ENCODE measurements at regions not wholly inside any gene's neighbourhood (a gene's known extent, or its start where the extent isn't known, plus 50 kb on each side); places are given as distances from the start of the nearest gene placed in this dataset.

DNA sequence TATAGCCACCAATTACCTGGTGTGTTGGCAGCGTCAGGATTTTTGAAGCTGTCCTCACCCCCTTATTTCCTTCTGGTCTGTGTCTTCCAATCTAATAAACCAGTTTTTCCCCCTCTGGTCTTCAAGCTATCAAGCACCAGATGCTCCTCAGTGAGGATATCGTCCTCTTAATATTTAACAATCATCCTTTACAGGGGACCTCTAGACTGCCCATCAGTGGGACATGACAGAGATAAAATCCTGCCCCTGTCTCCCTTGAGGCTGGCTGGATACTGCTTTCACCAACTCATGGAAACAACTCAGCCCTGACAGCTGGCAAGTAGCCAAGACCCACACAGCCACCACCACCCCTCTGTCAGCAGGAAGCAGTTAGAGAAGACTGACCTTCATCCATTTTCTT lies 421.0 kb upstream of the API5 start:
- no peaks in the 10 kb centered on the region for H3K36me3 ChIP-seq
- no peak for DNase-seq
- no peak overlapping the region for H3K27ac ChIP-seq
- no peak overlapping the region for H3K4me3 ChIP-seq (ENCODE audit: low read depth, low read length)
- peaks cover 16% of the 10 kb centered on the region for H3K27me3 ChIP-seq (ENCODE audit: insufficient read depth, low read depth, severe bottlenecking)
- H3K9me3 ChIP-seq (ENCODE audit: severe bottlenecking) = no peaks in the 10 kb centered on the region
- TF ChIP-seq, protein P1, sequence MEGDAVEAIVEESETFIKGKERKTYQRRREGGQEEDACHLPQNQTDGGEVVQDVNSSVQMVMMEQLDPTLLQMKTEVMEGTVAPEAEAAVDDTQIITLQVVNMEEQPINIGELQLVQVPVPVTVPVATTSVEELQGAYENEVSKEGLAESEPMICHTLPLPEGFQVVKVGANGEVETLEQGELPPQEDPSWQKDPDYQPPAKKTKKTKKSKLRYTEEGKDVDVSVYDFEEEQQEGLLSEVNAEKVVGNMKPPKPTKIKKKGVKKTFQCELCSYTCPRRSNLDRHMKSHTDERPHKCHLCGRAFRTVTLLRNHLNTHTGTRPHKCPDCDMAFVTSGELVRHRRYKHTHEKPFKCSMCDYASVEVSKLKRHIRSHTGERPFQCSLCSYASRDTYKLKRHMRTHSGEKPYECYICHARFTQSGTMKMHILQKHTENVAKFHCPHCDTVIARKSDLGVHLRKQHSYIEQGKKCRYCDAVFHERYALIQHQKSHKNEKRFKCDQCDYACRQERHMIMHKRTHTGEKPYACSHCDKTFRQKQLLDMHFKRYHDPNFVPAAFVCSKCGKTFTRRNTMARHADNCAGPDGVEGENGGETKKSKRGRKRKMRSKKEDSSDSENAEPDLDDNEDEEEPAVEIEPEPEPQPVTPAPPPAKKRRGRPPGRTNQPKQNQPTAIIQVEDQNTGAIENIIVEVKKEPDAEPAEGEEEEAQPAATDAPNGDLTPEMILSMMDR (IDR thresholded peaks at IDR 0.05; ENCODE audit: low read depth, low read length) = no peak

DNA sequence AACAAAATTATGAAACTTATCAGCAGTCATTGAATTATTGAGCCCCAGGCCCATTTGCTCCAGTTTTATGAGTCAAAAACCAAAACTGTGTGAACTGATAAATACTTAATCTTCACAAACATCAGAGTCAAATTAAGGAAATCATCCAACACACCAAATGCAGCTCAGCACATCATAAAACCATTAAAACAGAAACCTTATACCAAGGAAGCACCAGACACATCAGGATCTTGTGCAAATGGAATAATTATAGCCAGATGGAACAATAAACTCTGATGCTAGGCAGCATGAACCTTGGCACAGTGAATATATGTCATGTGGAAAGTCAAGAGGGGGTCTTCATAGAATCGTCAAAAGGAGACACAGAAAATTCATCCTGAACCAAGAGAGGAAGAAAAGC lies 410.7 kb upstream of the API5 start:
- Histone ChIP-seq H3K9me3 (ENCODE audit: severe bottlenecking) (no peaks in the 10 kb centered on the region), H3K36me3 (no peaks in the 10 kb centered on the region), H3K27ac (no peak overlapping the region), H3K27me3 (ENCODE audit: insufficient read depth, low read depth, severe bottlenecking) (peaks cover 31% of the 10 kb centered on the region), H3K4me3 (ENCODE audit: low read depth, low read length) (no peak overlapping the region)
- TF ChIP-seq, protein P1 (IDR thresholded peaks at IDR 0.05; ENCODE audit: low read depth, low read length) = no peak
- no peak for DNase-seq

DNA sequence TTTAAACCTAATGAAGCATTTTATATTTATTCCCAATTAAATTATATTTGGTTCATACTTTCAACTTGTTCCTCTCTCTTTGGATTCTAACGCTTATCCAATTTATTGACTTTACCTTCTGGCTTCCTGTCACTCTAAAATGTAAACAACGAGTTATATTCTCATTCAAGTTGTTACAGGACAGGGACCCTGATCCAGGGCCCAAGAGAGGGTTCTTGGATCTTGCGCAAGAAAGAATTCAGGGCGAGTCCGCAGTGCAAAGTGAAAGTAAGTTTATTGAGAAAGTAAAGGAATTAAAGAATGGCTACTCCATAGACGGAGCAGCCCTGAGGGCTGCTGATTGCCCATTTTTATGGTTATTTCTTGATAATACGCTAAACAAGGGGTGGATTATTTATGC lies 405.6 kb upstream of the API5 start:
- Histone ChIP-seq H3K36me3 (no peaks in the 10 kb centered on the region), H3K9me3 (ENCODE audit: severe bottlenecking) (no peaks in the 10 kb centered on the region), H3K27me3 (ENCODE audit: insufficient read depth, low read depth, severe bottlenecking) (peaks cover 50% of the 10 kb centered on the region), H3K27ac (no peak overlapping the region), H3K4me3 (ENCODE audit: low read depth, low read length) (no peak overlapping the region)
- TF ChIP-seq, protein P1 (IDR thresholded peaks at IDR 0.05; ENCODE audit: low read depth, low read length) = no peak
- DNase-seq = no peak

- Histone ChIP-seq H3K27me3 (ENCODE audit: insufficient read depth, low read depth, severe bottlenecking) (peaks cover 22% of the 10 kb centered on the region), H3K27ac (no peak overlapping the region), H3K36me3 (no peaks in the 10 kb centered on the region), H3K4me3 (ENCODE audit: low read depth, low read length) (no peak overlapping the region), H3K9me3 (ENCODE audit: severe bottlenecking) (no peaks in the 10 kb centered on the region)
- TF ChIP-seq, protein P1 (IDR thresholded peaks at IDR 0.05; ENCODE audit: low read depth, low read length) = no peak
- no peak for DNase-seq
These were observed 398.1 kb upstream of the API5 start for GRCh38 chr11:42913731-42914130.

DNA sequence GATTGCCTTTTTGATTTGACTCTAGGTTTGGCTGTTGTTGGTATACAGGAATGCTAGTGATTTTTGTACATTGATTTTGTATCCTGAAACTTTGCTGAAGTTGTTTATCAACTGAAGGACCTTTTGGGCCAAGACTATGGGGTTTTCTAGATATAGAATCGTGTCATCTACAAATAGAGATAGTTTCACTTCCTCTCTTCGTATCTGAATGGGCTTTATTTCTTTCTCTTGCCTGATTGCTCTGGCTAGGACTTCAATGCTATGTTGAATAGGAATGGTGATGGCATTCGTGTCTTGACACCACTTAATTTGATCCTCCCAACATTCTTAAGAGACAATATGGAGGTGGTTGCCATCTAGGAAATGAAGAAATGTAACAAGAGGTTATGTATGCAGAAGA lies 388.1 kb upstream of the API5 start:
- TF ChIP-seq, protein P1 (IDR thresholded peaks at IDR 0.05; ENCODE audit: low read depth, low read length) = no peak

GRCh38 chr11:42925916-42926315 lies 385.9 kb upstream of the API5 start:
- Histone ChIP-seq H3K27ac (no peak overlapping the region), H3K4me3 (ENCODE audit: low read depth, low read length) (no peak overlapping the region), H3K9me3 (ENCODE audit: severe bottlenecking) (no peaks in the 10 kb centered on the region), H3K27me3 (ENCODE audit: insufficient read depth, low read depth, severe bottlenecking) (peaks cover 61% of the 10 kb centered on the region), H3K36me3 (no peaks in the 10 kb centered on the region)
- TF ChIP-seq, protein P1 (IDR thresholded peaks at IDR 0.05; ENCODE audit: low read depth, low read length) = no peak
- DNase-seq = no peak

More for the DNA sequence above, 388.1 kb upstream of the API5 start:
- no peaks in the 10 kb centered on the region for H3K9me3 ChIP-seq (ENCODE audit: severe bottlenecking)
- H3K36me3 ChIP-seq = no peaks in the 10 kb centered on the region
- no peak overlapping the region for H3K27ac ChIP-seq
- DNase-seq = no peak
- peaks cover 48% of the 10 kb centered on the region for H3K27me3 ChIP-seq (ENCODE audit: insufficient read depth, low read depth, severe bottlenecking)
- H3K4me3 ChIP-seq (ENCODE audit: low read depth, low read length) = no peak overlapping the region
